Right cardiac atrium (tissue), 5 donors: ENCODE measurements at regions not wholly inside any gene's neighbourhood (a gene's known extent, or its start where the extent isn't known, plus 50 kb on each side); places are given as distances from the start of the nearest gene placed in this dataset.

Source experiments
- ATAC-seq, 2 donors: fragments of 200-7000 bp; cut with Tn5 transposase; one replicate each; pipeline versions ENCODE4 v1.8.0 to v1.9.1; 2020; ENCODE audit warnings: moderate library complexity in 2 of 2, mild to moderate bottlenecking in 1 of 2
- DNase-seq, 3 donors: peaks; one replicate each; pipeline ENCODE4 v3.0.0-alpha.2; 2020
- H3K27ac ChIP-seq: one replicate; pipeline ENCODE4 v1.5.1; 2013; ENCODE audit warnings: mild to moderate bottlenecking, low read length, control low read depth, moderate library complexity
- H3K27me3 ChIP-seq: one replicate; pipeline ENCODE4 v1.6.1; 2013; ENCODE audit not compliant: control insufficient read depth, insufficient read depth
- H3K4me1 ChIP-seq: one replicate; pipeline ENCODE4 v1.6.1; 2013; ENCODE audit warnings: low read length; ENCODE audit not compliant: control insufficient read depth, insufficient read depth
- H3K4me3 ChIP-seq: one replicate; pipeline ENCODE4 v1.5.1; 2013; ENCODE audit warnings: low read length, control low read depth
- H3K9me3 ChIP-seq: one replicate; pipeline ENCODE4 v1.6.1; 2013; ENCODE audit warnings: low read length; ENCODE audit not compliant: control insufficient read depth
- WGBS: extraction: QIAGEN DNeasy Blood & Tissue Kit; methylation state at CpG from one replicate; pipeline ENCODE4 v1.1.7; 2013; 5-methylcytosine and 5-hydroxymethylcytosine counted together
- intact Hi-C, 4 donors: fragments of 100-400 bp; cut with DNase I; formaldehyde crosslinking; loops; one replicate each; pipeline versions ENCODE4 v1.11.0 to v1.14.0; 2022 to 2023
- donor health status: healthy with polysubstance abuse.
- donor health status: DM: no; HTN: yes; CAD: no.
- donor health status: DM: no; HTN: no; CAD: no.
- donor health status: DM: no; HTN: yes; CAD: no; lungs with severe emphysema.
- donor health status: DM: yes; HTN: yes; CAD: no.

GRCh38 chr6:130744576-130745366 lies 82.4 kb upstream of the SMLR1 start:
- H3K4me3 ChIP-seq, result no peak overlapping the region
- no peaks in the 10 kb centered on the region for H3K4me1 ChIP-seq
- 68% methylated on average over 2 of the region's 2 CpGs for WGBS
- intact Hi-C loops, result no loop called here
- no peak for DNase-seq
- no peaks in the 10 kb centered on the region for H3K27me3 ChIP-seq
- no peak for ATAC-seq
- no peak overlapping the region for H3K27ac ChIP-seq
- H3K9me3 ChIP-seq, result peaks cover 6% of the 10 kb centered on the region

GRCh38 chr6:130748041-130748440 lies 79.2 kb upstream of the SMLR1 start:
- DNase-seq, result no peak
- ATAC-seq, result no peak
- WGBS, result 82% methylated on average over 1 of the region's 1 CpG
- no peaks in the 10 kb centered on the region for H3K4me1 ChIP-seq
- intact Hi-C loops, result no loop called here
- no peak overlapping the region for H3K4me3 ChIP-seq
- H3K27me3 ChIP-seq, result no peaks in the 10 kb centered on the region
- H3K27ac ChIP-seq, result no peak overlapping the region
- H3K9me3 ChIP-seq, result peaks cover 6% of the 10 kb centered on the region

GRCh38 chr6:130749402-130749801 lies 77.8 kb upstream of the SMLR1 start:
- H3K9me3 ChIP-seq, result peaks cover 6% of the 10 kb centered on the region
- 93% methylated on average over 3 of the region's 3 CpGs for WGBS
- ATAC-seq, result no peak
- H3K4me1 ChIP-seq, result no peaks in the 10 kb centered on the region
- no peak overlapping the region for H3K27ac ChIP-seq
- no peak overlapping the region for H3K4me3 ChIP-seq
- intact Hi-C loops, result no loop called here
- DNase-seq, result no peak
- H3K27me3 ChIP-seq, result no peaks in the 10 kb centered on the region

GRCh38 chr6:130752267-130752666 lies 74.9 kb upstream of the SMLR1 start:
- H3K9me3 ChIP-seq, result peaks cover 6% of the 10 kb centered on the region
- no peak overlapping the region for H3K4me3 ChIP-seq
- ATAC-seq (no peak), DNase-seq (no peak)
- 89% methylated on average over 3 of the region's 3 CpGs for WGBS
- H3K27ac ChIP-seq, result no peak overlapping the region
- no peaks in the 10 kb centered on the region for H3K27me3 ChIP-seq
- intact Hi-C loops, result no loop called here
- no peaks in the 10 kb centered on the region for H3K4me1 ChIP-seq

- H3K27me3 ChIP-seq, result no peaks in the 10 kb centered on the region
- no peak overlapping the region for H3K27ac ChIP-seq
- H3K4me1 ChIP-seq, result no peaks in the 10 kb centered on the region
- H3K4me3 ChIP-seq, result no peak overlapping the region
- intact Hi-C loops, result no loop called here
- WGBS, result 91% methylated on average over 3 of the region's 3 CpGs
- no peaks in the 10 kb centered on the region for H3K9me3 ChIP-seq
- ATAC-seq (no peak), DNase-seq (no peak)
Measured at GRCh38 chr6:130754786-130755367, 72.3 kb upstream of the SMLR1 start.

GRCh38 chr6:130755368-130756034 lies 71.7 kb upstream of the SMLR1 start:
- ATAC-seq, result peak in 1 of 2 donors; percentile 38
- H3K27ac ChIP-seq, result no peak overlapping the region
- H3K4me1 ChIP-seq, result no peaks in the 10 kb centered on the region
- 43% methylated on average over 5 of the region's 5 CpGs for WGBS
- no peak overlapping the region for H3K4me3 ChIP-seq
- H3K9me3 ChIP-seq, result no peaks in the 10 kb centered on the region
- intact Hi-C loops, result no loop called here
- H3K27me3 ChIP-seq, result no peaks in the 10 kb centered on the region
- DNase-seq, result no peak

GRCh38 chr6:130756824-130757223 lies 70.4 kb upstream of the SMLR1 start:
- H3K27ac ChIP-seq, result no peak overlapping the region
- H3K4me3 ChIP-seq, result no peak overlapping the region
- DNase-seq (no peak), ATAC-seq (no peak)
- WGBS, result 73% methylated on average over 1 of the region's 1 CpG
- no peaks in the 10 kb centered on the region for H3K4me1 ChIP-seq
- no peaks in the 10 kb centered on the region for H3K27me3 ChIP-seq
- intact Hi-C loops, result no loop called here
- no peaks in the 10 kb centered on the region for H3K9me3 ChIP-seq

- no peak overlapping the region for H3K4me3 ChIP-seq
- intact Hi-C loops, result no loop called here
- no peaks in the 10 kb centered on the region for H3K27me3 ChIP-seq
- no peak overlapping the region for H3K27ac ChIP-seq
- DNase-seq, result no peak
- no peak for ATAC-seq
- WGBS, result 84% methylated on average over 3 of the region's 3 CpGs
- no peaks in the 10 kb centered on the region for H3K4me1 ChIP-seq
- no peaks in the 10 kb centered on the region for H3K9me3 ChIP-seq
Measured at GRCh38 chr6:130758813-130759212, 68.4 kb upstream of the SMLR1 start.

- no peaks in the 10 kb centered on the region for H3K4me1 ChIP-seq
- no peak for DNase-seq
- no peaks in the 10 kb centered on the region for H3K27me3 ChIP-seq
- 54% methylated on average over 1 of the region's 1 CpG for WGBS
- intact Hi-C loops, result no loop called here
- H3K9me3 ChIP-seq, result no peaks in the 10 kb centered on the region
- H3K27ac ChIP-seq, result no peak overlapping the region
- no peak for ATAC-seq
- no peak overlapping the region for H3K4me3 ChIP-seq
Measured at GRCh38 chr6:130760006-130760405, 67.2 kb upstream of the SMLR1 start.

- no peak for DNase-seq
- H3K27me3 ChIP-seq, result no peaks in the 10 kb centered on the region
- no peak for ATAC-seq
- intact Hi-C loops, result no loop called here
- 91% methylated on average over 1 of the region's 1 CpG for WGBS
- no peaks in the 10 kb centered on the region for H3K9me3 ChIP-seq
- no peak overlapping the region for H3K27ac ChIP-seq
- H3K4me3 ChIP-seq, result no peak overlapping the region
- no peaks in the 10 kb centered on the region for H3K4me1 ChIP-seq
Measured at GRCh38 chr6:130761286-130761685, 65.9 kb upstream of the SMLR1 start.

GRCh38 chr6:130765181-130765727 lies 62.0 kb upstream of the SMLR1 start:
- Histone ChIP-seq H3K9me3 (no peaks in the 10 kb centered on the region), H3K4me1 (no peaks in the 10 kb centered on the region), H3K27me3 (no peaks in the 10 kb centered on the region), H3K27ac (no peak overlapping the region), H3K4me3 (no peak overlapping the region)
- DNase-seq (no peak), ATAC-seq (no peak)
- WGBS, result 57% methylated on average over 3 of the region's 3 CpGs
- intact Hi-C loops, result no loop called here
